GM19240 (cell line): ENCODE measurements at regions not wholly inside any gene's neighbourhood (a gene's known extent, or its start where the extent isn't known, plus 50 kb on each side); places are given as distances from the start of the nearest gene placed in this dataset.
"Not testable (repeated sequence)": the region's sequence is repeated elsewhere in the genome, so short reads cannot be mapped to it uniquely, and the experiment has no call there.

ENCODE experiments used
- DNase-seq: peaks from one replicate; pipeline ENCODE4 v3.0.0; 2011; ENCODE audit warnings: low spot score; ENCODE audit not compliant: insufficient read length

- no peak for DNase-seq
Observed at GRCh38 chr2:234249873-234250272, 199.4 kb downstream of the SPP2 start.

- no peak for DNase-seq
Observed at GRCh38 chr2:234249034-234249735, 198.7 kb downstream of the SPP2 start.

GRCh38 chr2:234248213-234248710 is 197.8 kb downstream of the SPP2 start:
- not testable (repeated sequence) for DNase-seq

- no peak for DNase-seq
Observed at GRCh38 chr2:234247453-234248180, 197.1 kb downstream of the SPP2 start.

GRCh38 chr2:234245945-234246344 is 195.4 kb downstream of the SPP2 start:
- no peak for DNase-seq

GRCh38 chr2:234243871-234244565 is 193.5 kb downstream of the SPP2 start:
- no peak for DNase-seq

GRCh38 chr2:234242459-234242836 is 191.9 kb downstream of the SPP2 start:
- no peak for DNase-seq

- DNase-seq: no peak
Observed at GRCh38 chr2:234241656-234242458, 191.4 kb downstream of the SPP2 start.

- no peak for DNase-seq
Observed at GRCh38 chr2:234240917-234241316, 190.4 kb downstream of the SPP2 start.

- DNase-seq: no peak
Observed at GRCh38 chr2:234235191-234235590, 184.7 kb downstream of the SPP2 start.

GRCh38 chr2:234231460-234231859 is 181.0 kb downstream of the SPP2 start:
- DNase-seq: no peak

- DNase-seq: no peak
Observed at GRCh38 chr2:234219046-234219310, 168.5 kb downstream of the SPP2 start.

- DNase-seq: no peak
Observed at GRCh38 chr2:234218266-234219045, 168.0 kb downstream of the SPP2 start.

- DNase-seq: no peak
Observed at GRCh38 chr2:234212534-234212933, 162.0 kb downstream of the SPP2 start.

- DNase-seq: no peak
Observed at GRCh38 chr2:234211797-234212196, 161.3 kb downstream of the SPP2 start.

GRCh38 chr2:234206738-234207137 is 156.2 kb downstream of the SPP2 start:
- DNase-seq: no peak

GRCh38 chr2:234204480-234204879 is 154.0 kb downstream of the SPP2 start:
- no peak for DNase-seq

GRCh38 chr2:234203135-234203984 is 152.9 kb downstream of the SPP2 start:
- no peak for DNase-seq

- DNase-seq: no peak
Observed at GRCh38 chr2:234202601-234203000, 152.1 kb downstream of the SPP2 start.

- DNase-seq: no peak
Observed at GRCh38 chr2:234199996-234200395, 149.5 kb downstream of the SPP2 start.
